ENCODE measurements at regions not wholly inside any gene's neighbourhood (a gene's known extent, or its start where the extent isn't known, plus 50 kb on each side); places are given as distances from the start of the nearest gene placed in this dataset.

- Histone ChIP-seq H3K27ac (ENCODE audit: poor library complexity, severe bottlenecking) (no peak overlapping the region), H3K4me1 (ENCODE audit: insufficient read depth, poor library complexity, severe bottlenecking) (no peaks in the 10 kb centered on the region), H3K36me3 (ENCODE audit: low read depth) (no peaks in the 10 kb centered on the region), H3K4me3 (ENCODE audit: severe bottlenecking) (no peak overlapping the region), H3K9me3 (ENCODE audit: severe bottlenecking) (no peaks in the 10 kb centered on the region), H3K27me3 (ENCODE audit: insufficient read depth, poor library complexity, severe bottlenecking) (no peaks in the 10 kb centered on the region)
- DNase-seq (ENCODE audit: low spot score): no peak
- no peak for ATAC-seq (ENCODE audit: low read depth)
- no peak for TF ChIP-seq CTCF (IDR thresholded peaks at IDR 0.05; ENCODE audit: poor library complexity, severe bottlenecking)
Observed at GRCh38 chr14:81871706-81872105, 338.1 kb upstream of the SEL1L start.

- Histone ChIP-seq H3K36me3 (ENCODE audit: low read depth) (no peaks in the 10 kb centered on the region), H3K4me1 (ENCODE audit: insufficient read depth, poor library complexity, severe bottlenecking) (no peaks in the 10 kb centered on the region), H3K27ac (ENCODE audit: poor library complexity, severe bottlenecking) (no peak overlapping the region), H3K9me3 (ENCODE audit: severe bottlenecking) (no peaks in the 10 kb centered on the region), H3K4me3 (ENCODE audit: severe bottlenecking) (no peak overlapping the region), H3K27me3 (ENCODE audit: insufficient read depth, poor library complexity, severe bottlenecking) (no peaks in the 10 kb centered on the region)
- DNase-seq (ENCODE audit: low spot score) (no peak), ATAC-seq (ENCODE audit: low read depth) (no peak)
- TF ChIP-seq CTCF (IDR thresholded peaks at IDR 0.05; ENCODE audit: poor library complexity, severe bottlenecking): no peak
Observed at GRCh38 chr14:81884382-81884781, 350.7 kb upstream of the SEL1L start.

- no peaks in the 10 kb centered on the region for H3K27me3 ChIP-seq (ENCODE audit: insufficient read depth, poor library complexity, severe bottlenecking)
- H3K27ac ChIP-seq (ENCODE audit: poor library complexity, severe bottlenecking): no peak overlapping the region
- H3K4me3 ChIP-seq (ENCODE audit: severe bottlenecking): no peak overlapping the region
- H3K36me3 ChIP-seq (ENCODE audit: low read depth): no peaks in the 10 kb centered on the region
- DNase-seq (ENCODE audit: low spot score) (no peak), ATAC-seq (ENCODE audit: low read depth) (no peak)
- no peaks in the 10 kb centered on the region for H3K4me1 ChIP-seq (ENCODE audit: insufficient read depth, poor library complexity, severe bottlenecking)
- TF ChIP-seq CTCF (IDR thresholded peaks at IDR 0.05; ENCODE audit: poor library complexity, severe bottlenecking): no peak
- H3K9me3 ChIP-seq (ENCODE audit: severe bottlenecking): peaks cover 2% of the 10 kb centered on the region
Observed at GRCh38 chr14:81886588-81886987, 352.9 kb upstream of the SEL1L start.

GRCh38 chr14:81889529-81889928, 355.9 kb upstream of the SEL1L start:
- DNase-seq (ENCODE audit: low spot score): no peak
- Histone ChIP-seq H3K27me3 (ENCODE audit: insufficient read depth, poor library complexity, severe bottlenecking) (no peaks in the 10 kb centered on the region), H3K9me3 (ENCODE audit: severe bottlenecking) (peaks cover 2% of the 10 kb centered on the region)

GRCh38 chr14:81890020-81890419, 356.4 kb upstream of the SEL1L start:
- DNase-seq (ENCODE audit: low spot score) (no peak), ATAC-seq (ENCODE audit: low read depth) (no peak)
- H3K36me3 ChIP-seq (ENCODE audit: low read depth): no peaks in the 10 kb centered on the region
- H3K27me3 ChIP-seq (ENCODE audit: insufficient read depth, poor library complexity, severe bottlenecking): no peaks in the 10 kb centered on the region
- H3K4me3 ChIP-seq (ENCODE audit: severe bottlenecking): no peak overlapping the region
- H3K4me1 ChIP-seq (ENCODE audit: insufficient read depth, poor library complexity, severe bottlenecking): no peaks in the 10 kb centered on the region
- H3K9me3 ChIP-seq (ENCODE audit: severe bottlenecking): peaks cover 2% of the 10 kb centered on the region
- no peak overlapping the region for H3K27ac ChIP-seq (ENCODE audit: poor library complexity, severe bottlenecking)
- TF ChIP-seq CTCF (IDR thresholded peaks at IDR 0.05; ENCODE audit: poor library complexity, severe bottlenecking): no peak

More at GRCh38 chr14:81889529-81889928, 355.9 kb upstream of the SEL1L start:
- no peaks in the 10 kb centered on the region for H3K4me1 ChIP-seq (ENCODE audit: insufficient read depth, poor library complexity, severe bottlenecking)
- H3K27ac ChIP-seq (ENCODE audit: poor library complexity, severe bottlenecking): no peak overlapping the region
- H3K36me3 ChIP-seq (ENCODE audit: low read depth): no peaks in the 10 kb centered on the region
- TF ChIP-seq CTCF (IDR thresholded peaks at IDR 0.05; ENCODE audit: poor library complexity, severe bottlenecking): no peak
- no peak overlapping the region for H3K4me3 ChIP-seq (ENCODE audit: severe bottlenecking)
- ATAC-seq (ENCODE audit: low read depth): no peak

Data from RWPE2 (cell line).